H9 (cell line): ENCODE measurements at regions not wholly inside any gene's neighbourhood (a gene's known extent, or its start where the extent isn't known, plus 50 kb on each side); places are given as distances from the start of the nearest gene placed in this dataset.

Source experiments
- DNase-seq: peaks from one replicate; pipeline ENCODE4 v3.0.0-alpha.2; 2017
- H2AFZ ChIP-seq: one replicate; pipeline ENCODE4 v1.6.1; 2013; ENCODE audit warnings: mild to moderate bottlenecking, low read length, control low read depth, moderate library complexity
- H2AK5ac ChIP-seq: 2 replicates; pipeline ENCODE4 v1.6.1; 2013; ENCODE audit warnings: low read length, control low read depth, mixed read lengths; ENCODE audit not compliant: insufficient read length
- H2BK120ac ChIP-seq: one replicate; pipeline ENCODE4 v1.6.1; 2013; ENCODE audit warnings: low read depth, mild to moderate bottlenecking, low read length, control low read depth, inconsistent platforms; ENCODE audit not compliant: poor library complexity, severe bottlenecking
- H2BK12ac ChIP-seq: 2 replicates; pipeline ENCODE4 v1.6.1; 2013; ENCODE audit warnings: low read length, control low read depth, mixed read lengths, low read depth; ENCODE audit not compliant: insufficient read length
- H2BK15ac ChIP-seq: 2 replicates; pipeline ENCODE4 v1.6.1; 2013; ENCODE audit warnings: low read depth, low read length, control low read depth
- H2BK20ac ChIP-seq: one replicate; pipeline ENCODE4 v1.6.1; 2013; ENCODE audit warnings: low read depth, mild to moderate bottlenecking, low read length, control low read depth, inconsistent platforms; ENCODE audit not compliant: poor library complexity, severe bottlenecking
- H2BK5ac ChIP-seq: 2 replicates; pipeline ENCODE4 v1.6.1; 2013; ENCODE audit warnings: low read length, control low read depth, mixed read lengths; ENCODE audit not compliant: insufficient read length
- H3K14ac ChIP-seq: 2 replicates; pipeline ENCODE4 v1.6.1; 2013; ENCODE audit warnings: low read length, control low read depth; ENCODE audit not compliant: insufficient read depth
- H3K18ac ChIP-seq: 2 replicates; pipeline ENCODE4 v1.6.1; 2013; ENCODE audit warnings: low read depth, mild to moderate bottlenecking, mixed read lengths, low read length, control low read depth; ENCODE audit not compliant: insufficient read length
- H3K23ac ChIP-seq: 2 replicates; pipeline ENCODE4 v1.6.1; 2013; ENCODE audit warnings: low read length, control low read depth, mixed read lengths, low read depth; ENCODE audit not compliant: insufficient read length
- H3K23me2 ChIP-seq: 2 replicates; pipeline ENCODE4 v1.6.1; 2013; ENCODE audit warnings: low read depth, mild to moderate bottlenecking, mixed read lengths, low read length, control low read depth; ENCODE audit not compliant: insufficient read length, poor library complexity, severe bottlenecking
- H3K27ac ChIP-seq: 2 replicates; pipeline ENCODE4 v1.5.1; 2013; ENCODE audit warnings: low read length, control low read depth, mixed read lengths, low read depth; ENCODE audit not compliant: insufficient read length
- H3K27me3 ChIP-seq: 2 replicates; pipeline ENCODE4 v1.6.1; 2013; ENCODE audit warnings: low read length, control low read depth, inconsistent platforms; ENCODE audit not compliant: insufficient read depth
- H3K4ac ChIP-seq: 2 replicates; pipeline ENCODE4 v1.6.1; 2013; ENCODE audit warnings: low read depth, mild to moderate bottlenecking, control low read depth, inconsistent platforms, low read length, moderate library complexity
- H3K4me1 ChIP-seq: 2 replicates; pipeline ENCODE4 v1.6.1; 2013; ENCODE audit warnings: low read length, control low read depth, inconsistent platforms; ENCODE audit not compliant: insufficient read depth
- H3K4me2 ChIP-seq: 2 replicates; pipeline ENCODE4 v1.6.1; 2013; ENCODE audit warnings: low read length, control low read depth, mixed read lengths; ENCODE audit not compliant: insufficient read length, insufficient read depth
- H3K56ac ChIP-seq: 2 replicates; pipeline ENCODE4 v1.6.1; 2013; ENCODE audit warnings: low read depth, mild to moderate bottlenecking, mixed read lengths, low read length, control low read depth; ENCODE audit not compliant: insufficient read length
- H3K79me1 ChIP-seq: 2 replicates; pipeline ENCODE4 v1.6.1; 2013; ENCODE audit warnings: low read depth, mild to moderate bottlenecking, moderate library complexity, low read length, control low read depth, inconsistent platforms; ENCODE audit not compliant: insufficient read depth, poor library complexity, severe bottlenecking
- H3K79me2 ChIP-seq: 2 replicates; pipeline ENCODE4 v1.6.1; 2013; ENCODE audit warnings: low read length, control low read depth, inconsistent platforms; ENCODE audit not compliant: insufficient read depth
- H3K9ac ChIP-seq: 2 replicates; pipeline ENCODE4 v1.6.1; 2013; ENCODE audit warnings: low read length, control low read depth, mixed read lengths; ENCODE audit not compliant: insufficient read length; ENCODE audit errors: extremely low read depth
- H3K9me3 ChIP-seq: one replicate; pipeline ENCODE4 v1.6.1; 2013; ENCODE audit warnings: low read depth, low read length, inconsistent platforms; ENCODE audit not compliant: control insufficient read depth
- H3T11ph ChIP-seq: one replicate; pipeline ENCODE4 v1.6.1; 2013; ENCODE audit warnings: mild to moderate bottlenecking, low read length, control low read depth, inconsistent platforms
- H4K20me1 ChIP-seq: one replicate; pipeline ENCODE4 v1.6.1; 2013; ENCODE audit not compliant: control insufficient read depth, insufficient read length, insufficient read depth
- H4K5ac ChIP-seq: 2 replicates; pipeline ENCODE4 v1.6.1; 2013; ENCODE audit warnings: low read depth, mild to moderate bottlenecking, mixed read lengths, low read length, control low read depth; ENCODE audit not compliant: insufficient read length
- H4K8ac ChIP-seq: replicated peaks from 2 replicates; pipeline ENCODE4 v1.6.1; 2013; ENCODE audit warnings: low read length, control low read depth, mixed read lengths, low read depth; ENCODE audit not compliant: insufficient read length
- H4K91ac ChIP-seq: 2 replicates; pipeline ENCODE4 v1.6.1; 2013; ENCODE audit warnings: low read depth, mild to moderate bottlenecking, moderate library complexity, mixed read lengths, low read length, control low read depth; ENCODE audit not compliant: insufficient read length
- H3K27ac Mint-ChIP-seq, 3 experiments: 2 replicates in 2 of 3; 3 replicates in 1 of 3; pipeline ENCODE4 v1.8.0; 2020 to 2021; ENCODE audit warnings: mixed read lengths in 3 of 3, mild to moderate bottlenecking in 1 of 3, moderate library complexity in 1 of 3
- H3K27me3 Mint-ChIP-seq: 2 replicates; pipeline ENCODE4 v1.8.0; 2021; ENCODE audit warnings: low read depth, mild to moderate bottlenecking, moderate library complexity, mixed read lengths
- H3K36me3 Mint-ChIP-seq, 3 experiments: 2 replicates in 2 of 3; 3 replicates in 1 of 3; pipeline ENCODE4 v1.8.0; 2020 to 2021; ENCODE audit warnings: low read depth in 3 of 3, mixed read lengths in 3 of 3; ENCODE audit not compliant: insufficient read depth in 1 of 3
- H3K4me1 Mint-ChIP-seq, 2 experiments: 2 replicates each; pipeline ENCODE4 v1.8.0; 2020; ENCODE audit warnings: mixed read lengths in 2 of 2
- H3K4me3 Mint-ChIP-seq, 2 experiments: 2 replicates in 1 of 2; 3 replicates in 1 of 2; pipeline ENCODE4 v1.8.0; 2020 to 2021; ENCODE audit warnings: mild to moderate bottlenecking in 2 of 2, mixed read lengths in 2 of 2, moderate library complexity in 1 of 2
- H3K9me3 Mint-ChIP-seq, 2 experiments: 2 replicates in 1 of 2; 3 replicates in 1 of 2; pipeline ENCODE4 v1.8.0; 2020; ENCODE audit warnings: mild to moderate bottlenecking in 2 of 2, mixed read lengths in 2 of 2, moderate library complexity in 1 of 2
- WGBS: extraction: QIAGEN DNeasy Blood & Tissue Kit; methylation state at CpG from one replicate; pipeline ENCODE4 v1.1.7; 2013; ENCODE audit warnings: missing lambda C conversion rate, low lambda C conversion rate, mixed read lengths; ENCODE audit not compliant: insufficient read length; ENCODE audit errors: extremely low coverage; 5-methylcytosine and 5-hydroxymethylcytosine counted together
- TF ChIP-seq, protein P1 (sequence below): fragments of 200-600 bp; sonication (generic); conservative IDR thresholded peaks from 3 replicates; pipeline ENCODE4 v1.8.0; 2021; ENCODE audit warnings: antibody characterized with exemption, mild to moderate bottlenecking

DNA sequence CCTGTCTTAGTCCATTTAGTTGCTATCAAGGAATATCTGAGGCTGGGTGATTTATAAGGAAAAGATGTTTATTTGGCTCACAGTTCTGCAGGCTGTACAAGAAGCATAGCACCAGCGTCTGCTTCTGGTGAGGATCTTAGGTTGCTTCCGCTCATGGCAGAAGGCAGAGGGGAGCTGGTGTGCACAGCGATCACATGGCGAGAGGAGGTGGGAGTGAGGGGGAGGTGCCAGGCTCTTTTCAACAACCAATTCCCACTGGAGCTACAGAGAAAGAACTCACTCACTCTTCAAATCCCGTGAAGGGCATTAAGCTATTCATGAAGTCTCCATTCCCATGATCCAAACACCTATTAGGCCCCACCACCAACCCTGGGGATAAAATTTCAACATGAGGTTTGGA is 371.6 kb downstream of the SH2D4B start:
- H3K23me2 ChIP-seq: no peaks in the 10 kb centered on the region
- Mint-ChIP-seq H3K9me3 (no peaks in the 10 kb centered on the region; a peak in 1 of 5 replicates), H3K36me3 (no peaks in the 10 kb centered on the region), H3K27me3 (no peaks in the 10 kb centered on the region; the same call in none of the 2 replicates), H3K4me1 (peaks cover 0 to 6% of the 10 kb centered on the region in 2 experiments), H3K27ac (no peak overlapping the region), H3K4me3 (no peak overlapping the region)
- WGBS: no CpG with 5 or more reads among the region's 5 CpGs
- H3K23ac ChIP-seq: no peak overlapping the region
- no peak overlapping the region for H2AFZ ChIP-seq
- no peak overlapping the region for H2AK5ac ChIP-seq
- no peaks in the 10 kb centered on the region for H3K79me2 ChIP-seq
- H4K5ac ChIP-seq: no peak overlapping the region
- no peaks in the 10 kb centered on the region for H4K20me1 ChIP-seq
- DNase-seq: no peak
- H3K79me1 ChIP-seq: no peaks in the 10 kb centered on the region
- no peak overlapping the region for H2BK5ac ChIP-seq
- H3K9me3 ChIP-seq: no peaks in the 10 kb centered on the region
- no peak overlapping the region for H2BK12ac ChIP-seq
- no peak overlapping the region for H4K91ac ChIP-seq
- H3K9ac ChIP-seq: no peak overlapping the region
- TF ChIP-seq, protein P1, sequence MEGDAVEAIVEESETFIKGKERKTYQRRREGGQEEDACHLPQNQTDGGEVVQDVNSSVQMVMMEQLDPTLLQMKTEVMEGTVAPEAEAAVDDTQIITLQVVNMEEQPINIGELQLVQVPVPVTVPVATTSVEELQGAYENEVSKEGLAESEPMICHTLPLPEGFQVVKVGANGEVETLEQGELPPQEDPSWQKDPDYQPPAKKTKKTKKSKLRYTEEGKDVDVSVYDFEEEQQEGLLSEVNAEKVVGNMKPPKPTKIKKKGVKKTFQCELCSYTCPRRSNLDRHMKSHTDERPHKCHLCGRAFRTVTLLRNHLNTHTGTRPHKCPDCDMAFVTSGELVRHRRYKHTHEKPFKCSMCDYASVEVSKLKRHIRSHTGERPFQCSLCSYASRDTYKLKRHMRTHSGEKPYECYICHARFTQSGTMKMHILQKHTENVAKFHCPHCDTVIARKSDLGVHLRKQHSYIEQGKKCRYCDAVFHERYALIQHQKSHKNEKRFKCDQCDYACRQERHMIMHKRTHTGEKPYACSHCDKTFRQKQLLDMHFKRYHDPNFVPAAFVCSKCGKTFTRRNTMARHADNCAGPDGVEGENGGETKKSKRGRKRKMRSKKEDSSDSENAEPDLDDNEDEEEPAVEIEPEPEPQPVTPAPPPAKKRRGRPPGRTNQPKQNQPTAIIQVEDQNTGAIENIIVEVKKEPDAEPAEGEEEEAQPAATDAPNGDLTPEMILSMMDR: no peak
- H2BK120ac ChIP-seq: no peak overlapping the region
- H3K18ac ChIP-seq: no peak overlapping the region
- H2BK20ac ChIP-seq: no peak overlapping the region
- no peak overlapping the region for H3K4ac ChIP-seq
- no peak overlapping the region for H4K8ac ChIP-seq
- no peak overlapping the region for H3K27ac ChIP-seq
- H3K14ac ChIP-seq: no peak overlapping the region
- H3K4me2 ChIP-seq: no peak overlapping the region
- no peak overlapping the region for H3T11ph ChIP-seq
- H3K4me1 ChIP-seq: no peaks in the 10 kb centered on the region
- H3K27me3 ChIP-seq: 0 out of 2 replicates have a peak, but pooled peaks cover 2% of the 10 kb centered on the region
- no peak overlapping the region for H2BK15ac ChIP-seq
- no peak overlapping the region for H3K56ac ChIP-seq
